ENCODE measurements at regions not wholly inside any gene's neighbourhood (a gene's known extent, or its start where the extent isn't known, plus 50 kb on each side); places are given as distances from the start of the nearest gene placed in this dataset.

DNA sequence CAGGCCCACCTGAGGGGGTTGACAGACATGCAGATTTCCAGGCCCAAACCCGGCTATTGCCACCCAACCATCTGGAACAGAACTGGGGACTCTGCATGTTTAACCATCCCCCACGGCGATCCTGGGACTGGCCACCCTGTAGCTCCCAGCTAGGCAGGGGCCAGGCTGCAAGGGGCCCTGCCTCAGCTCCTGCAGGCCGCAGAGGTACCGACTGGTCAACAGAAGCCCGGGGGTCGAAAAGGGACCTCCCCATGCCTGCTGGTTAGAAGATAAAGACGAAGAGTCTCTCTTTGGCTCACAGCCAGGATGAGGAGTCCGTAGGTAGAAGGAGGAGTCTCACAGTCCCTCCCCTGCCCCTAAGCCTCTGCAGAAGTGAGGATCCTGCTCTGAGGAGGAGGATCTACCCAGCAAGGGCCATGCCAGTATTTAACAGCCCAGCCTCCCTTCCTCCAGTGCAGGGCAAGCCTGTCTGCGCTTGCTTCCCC is 223.4 kb upstream of the TNRC6C start:
- TF ChIP-seq, protein P1, sequence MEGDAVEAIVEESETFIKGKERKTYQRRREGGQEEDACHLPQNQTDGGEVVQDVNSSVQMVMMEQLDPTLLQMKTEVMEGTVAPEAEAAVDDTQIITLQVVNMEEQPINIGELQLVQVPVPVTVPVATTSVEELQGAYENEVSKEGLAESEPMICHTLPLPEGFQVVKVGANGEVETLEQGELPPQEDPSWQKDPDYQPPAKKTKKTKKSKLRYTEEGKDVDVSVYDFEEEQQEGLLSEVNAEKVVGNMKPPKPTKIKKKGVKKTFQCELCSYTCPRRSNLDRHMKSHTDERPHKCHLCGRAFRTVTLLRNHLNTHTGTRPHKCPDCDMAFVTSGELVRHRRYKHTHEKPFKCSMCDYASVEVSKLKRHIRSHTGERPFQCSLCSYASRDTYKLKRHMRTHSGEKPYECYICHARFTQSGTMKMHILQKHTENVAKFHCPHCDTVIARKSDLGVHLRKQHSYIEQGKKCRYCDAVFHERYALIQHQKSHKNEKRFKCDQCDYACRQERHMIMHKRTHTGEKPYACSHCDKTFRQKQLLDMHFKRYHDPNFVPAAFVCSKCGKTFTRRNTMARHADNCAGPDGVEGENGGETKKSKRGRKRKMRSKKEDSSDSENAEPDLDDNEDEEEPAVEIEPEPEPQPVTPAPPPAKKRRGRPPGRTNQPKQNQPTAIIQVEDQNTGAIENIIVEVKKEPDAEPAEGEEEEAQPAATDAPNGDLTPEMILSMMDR (IDR thresholded peaks at IDR 0.05; ENCODE audit: borderline replicate concordance) = no peak
- intact Hi-C loops (cut with micrococcal nuclease) = no loop called here
- H3K4me3 ChIP-seq = peak overlapping the region; percentile 37
- H3K36me3 ChIP-seq = no peaks in the 10 kb centered on the region
- peaks cover 20% of the 10 kb centered on the region for H3K9me3 ChIP-seq (replicated peaks)
- no peak for DNase-seq
- peak overlapping the region; percentile 92 for H3K27ac ChIP-seq (replicated peaks)
- H3K27me3 ChIP-seq (ENCODE audit: low read depth) = no peaks in the 10 kb centered on the region
- peaks cover 60% of the 10 kb centered on the region for H3K4me1 ChIP-seq

DNA sequence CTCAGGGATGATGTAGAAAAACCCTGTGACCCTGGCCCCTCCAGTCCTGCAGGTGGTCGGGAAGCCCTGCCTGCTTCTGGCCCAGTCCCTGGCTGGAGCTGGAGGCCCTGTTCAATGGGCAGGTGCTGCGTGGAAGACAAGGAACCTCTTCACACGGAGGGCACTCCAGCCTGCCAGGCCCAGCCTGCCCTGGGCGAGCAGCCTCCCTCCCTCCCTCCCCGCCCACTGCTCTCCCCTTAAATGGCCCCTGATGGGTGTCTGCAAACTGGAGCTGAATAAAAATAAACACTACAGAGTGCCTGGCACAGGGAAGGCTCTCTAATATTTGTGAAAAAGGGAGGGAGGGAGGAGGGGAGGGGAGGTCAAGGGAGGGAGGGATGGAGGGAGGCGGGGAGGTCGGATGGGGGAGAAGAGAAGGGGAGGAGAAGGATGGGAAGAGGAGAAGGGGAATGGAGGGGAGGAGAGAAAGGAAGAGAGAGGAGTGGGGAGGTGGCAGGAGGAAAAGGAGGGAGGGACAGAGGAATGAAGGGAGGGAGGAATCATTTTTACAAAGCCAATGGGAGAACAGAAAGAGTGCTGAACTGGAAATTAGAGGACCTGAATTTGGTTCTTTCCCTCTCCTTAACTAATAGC is 222.8 kb upstream of the TNRC6C start:
- peak; percentile 69 for DNase-seq
- peaks cover 20% of the 10 kb centered on the region for H3K9me3 ChIP-seq (replicated peaks)
- no peaks in the 10 kb centered on the region for H3K27me3 ChIP-seq (ENCODE audit: low read depth)
- TF ChIP-seq, protein P1 (IDR thresholded peaks at IDR 0.05; ENCODE audit: borderline replicate concordance) = no peak
- peaks cover 60% of the 10 kb centered on the region for H3K4me1 ChIP-seq
- peak overlapping the region; percentile 37 for H3K4me3 ChIP-seq
- H3K36me3 ChIP-seq = no peaks in the 10 kb centered on the region
- intact Hi-C loops (cut with micrococcal nuclease) = no loop called here
- peak overlapping the region; percentile 92 for H3K27ac ChIP-seq (replicated peaks)

DNA sequence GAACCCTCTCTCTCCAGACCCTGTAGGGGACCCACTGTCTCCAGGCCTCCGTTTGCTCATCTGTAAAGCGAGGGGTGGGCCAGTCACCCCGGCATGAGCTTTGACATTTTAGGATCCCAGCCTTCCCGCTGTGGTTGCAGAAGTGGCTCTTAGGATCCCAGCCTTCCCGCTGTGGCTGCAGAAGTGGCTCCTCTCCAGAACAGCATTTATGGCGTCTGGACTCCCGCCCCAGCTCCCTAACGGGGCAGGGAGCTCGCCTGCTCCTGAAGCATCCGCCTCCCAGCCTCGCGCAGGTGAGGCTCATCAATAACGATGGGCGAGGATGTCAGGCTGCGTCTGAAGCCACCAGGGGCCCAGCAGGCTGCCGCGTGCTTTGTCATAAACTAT is 222.3 kb upstream of the TNRC6C start:
- Histone ChIP-seq H3K27ac (replicated peaks) (peak overlapping the region; percentile 92), H3K36me3 (no peaks in the 10 kb centered on the region), H3K9me3 (replicated peaks) (peaks cover 20% of the 10 kb centered on the region), H3K4me3 (peak overlapping the region; percentile 36), H3K27me3 (ENCODE audit: low read depth) (no peaks in the 10 kb centered on the region), H3K4me1 (peaks cover 60% of the 10 kb centered on the region)
- intact Hi-C loops (cut with micrococcal nuclease) = no loop called here
- peak; percentile 26 for DNase-seq
- TF ChIP-seq, protein P1 (IDR thresholded peaks at IDR 0.05; ENCODE audit: borderline replicate concordance) = no peak

DNA sequence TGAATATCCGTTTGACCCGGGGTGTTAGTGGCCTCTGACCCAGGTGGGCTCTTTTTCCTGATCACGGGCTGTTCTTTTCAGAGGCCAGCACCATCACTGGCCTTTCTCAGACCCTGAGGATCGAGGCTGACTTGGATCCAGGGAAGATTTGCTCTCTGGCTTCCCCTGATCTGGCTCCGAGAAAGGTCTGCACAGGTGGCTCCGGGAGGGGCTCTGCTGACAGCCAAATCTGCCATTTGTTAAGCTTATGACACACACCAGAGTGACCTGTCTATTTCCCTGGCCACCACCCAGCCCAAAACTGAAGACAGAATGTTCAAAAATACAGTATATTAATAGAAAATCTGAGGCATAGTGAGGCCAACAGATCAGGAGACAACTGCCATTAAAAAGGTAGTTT is 221.8 kb upstream of the TNRC6C start:
- Histone ChIP-seq H3K27ac (replicated peaks) (peak overlapping the region; percentile 92), H3K9me3 (replicated peaks) (peaks cover 20% of the 10 kb centered on the region), H3K36me3 (no peaks in the 10 kb centered on the region), H3K27me3 (ENCODE audit: low read depth) (no peaks in the 10 kb centered on the region), H3K4me3 (no peak overlapping the region), H3K4me1 (peaks cover 60% of the 10 kb centered on the region)
- no peak for DNase-seq
- TF ChIP-seq, protein P1 (IDR thresholded peaks at IDR 0.05; ENCODE audit: borderline replicate concordance) = no peak
- intact Hi-C loops (cut with micrococcal nuclease) = no loop called here

DNA sequence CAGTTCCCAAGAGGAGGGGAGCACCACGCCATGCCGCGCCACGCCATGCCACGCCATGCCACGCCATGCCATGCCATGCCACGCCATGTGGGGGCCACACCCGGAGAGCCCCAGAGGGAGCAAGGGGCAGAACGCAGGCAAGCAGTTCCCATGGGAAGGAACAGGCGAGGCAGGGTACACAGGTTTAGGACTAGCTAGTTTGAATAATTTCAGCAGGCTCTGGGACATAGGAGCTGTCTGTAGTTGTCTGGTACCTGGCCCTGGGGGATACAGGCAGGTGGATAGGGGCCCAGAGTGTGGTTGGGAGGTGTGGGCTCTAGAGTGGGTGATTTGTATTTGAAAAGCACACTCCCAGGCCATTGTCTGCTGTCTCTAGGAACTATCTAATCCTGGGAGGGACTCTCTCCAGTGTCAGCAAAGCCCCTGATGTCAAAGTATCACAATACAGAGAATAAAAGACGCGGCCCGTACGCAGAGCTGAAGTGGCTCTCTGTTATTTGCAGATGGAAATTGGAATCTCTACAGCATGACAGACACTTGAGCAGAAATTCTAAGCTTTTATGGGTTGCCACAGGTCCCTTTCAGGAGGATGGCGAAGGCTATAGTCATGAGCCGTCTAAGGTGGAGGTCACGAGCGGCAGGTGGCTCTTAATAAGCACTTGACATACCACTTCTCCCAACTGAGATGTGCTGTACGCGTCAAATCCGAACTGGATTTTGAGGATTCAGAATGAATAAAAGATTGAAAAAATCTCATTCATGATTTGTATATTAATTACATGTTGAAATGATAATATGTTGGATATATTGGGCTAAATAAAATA is 220.8 kb upstream of the TNRC6C start:
- H3K36me3 ChIP-seq = no peaks in the 10 kb centered on the region
- no peak for DNase-seq
- TF ChIP-seq, protein P1 (IDR thresholded peaks at IDR 0.05; ENCODE audit: borderline replicate concordance) = no peak
- peaks cover 60% of the 10 kb centered on the region for H3K4me1 ChIP-seq
- no peaks in the 10 kb centered on the region for H3K27me3 ChIP-seq (ENCODE audit: low read depth)
- H3K4me3 ChIP-seq = no peak overlapping the region
- intact Hi-C loops (cut with micrococcal nuclease) = no loop called here
- H3K9me3 ChIP-seq (replicated peaks) = peaks cover 11% of the 10 kb centered on the region
- H3K27ac ChIP-seq (replicated peaks) = peak overlapping the region; percentile 92

Data from left ventricle myocardium inferior (tissue), 1 donor.